Tibial nerve (tissue), 3 donors: ENCODE measurements at regions not wholly inside any gene's neighbourhood (a gene's known extent, or its start where the extent isn't known, plus 50 kb on each side); places are given as distances from the start of the nearest gene placed in this dataset.

ENCODE experiments used
- CTCF ChIP-seq, 5 experiments: fragments of 200-600 bp in 3 of 5; fragments of 450-650 bp in 2 of 5; sonication (generic) in 3 of 5; IDR thresholded peaks; one replicate each; pipeline ENCODE4 v1.5.1; 2016 to 2019; ENCODE audit warnings: antibody characterized with exemption in 5 of 5, mild to moderate bottlenecking in 3 of 5, moderate library complexity in 2 of 5
- POLR2A ChIP-seq, 2 donors: fragments of 450-650 bp; IDR thresholded peaks; one replicate each; pipeline ENCODE4 v1.6.1; 2017; ENCODE audit warnings: antibody characterized with exemption in 2 of 2, mild to moderate bottlenecking in 2 of 2, moderate library complexity in 2 of 2

- TF ChIP-seq CTCF (IDR thresholded peaks at IDR 0.05) (no peak), POLR2A (IDR thresholded peaks at IDR 0.05) (no peak)
Observed at GRCh38 chr13:50114961-50115360, 99.7 kb downstream of the KCNRG start.
